Chondrocyte (in vitro differentiated cells): ENCODE measurements at regions not wholly inside any gene's neighbourhood (a gene's known extent, or its start where the extent isn't known, plus 50 kb on each side); places are given as distances from the start of the nearest gene placed in this dataset.
"Not testable (repeated sequence)": the region's sequence is repeated elsewhere in the genome, so short reads cannot be mapped to it uniquely, and the experiment has no call there.

Experiments
- DNase-seq: peaks from one replicate; pipeline ENCODE4 v3.0.0; 2021; ENCODE audit warnings: mixed read lengths, low spot score
- H3K27ac Mint-ChIP-seq: one replicate; pipeline ENCODE4 v1.8.0; 2021; ENCODE audit warnings: mild to moderate bottlenecking, moderate library complexity, mixed read lengths; ENCODE audit not compliant: unreplicated experiment
- H3K27me3 Mint-ChIP-seq: 2 replicates; pipeline ENCODE4 v1.8.0; 2021; ENCODE audit warnings: low read depth, mixed read lengths
- H3K36me3 Mint-ChIP-seq: 2 replicates; pipeline ENCODE4 v1.8.0; 2021; ENCODE audit warnings: low read depth, mixed read lengths
- H3K4me1 Mint-ChIP-seq: 2 replicates; pipeline ENCODE4 v1.8.0; 2021; ENCODE audit warnings: low read depth, mild to moderate bottlenecking, mixed read lengths
- H3K4me3 Mint-ChIP-seq: one replicate; pipeline ENCODE4 v1.8.0; 2021; ENCODE audit warnings: mild to moderate bottlenecking, moderate library complexity, mixed read lengths; ENCODE audit not compliant: unreplicated experiment
- H3K9me3 Mint-ChIP-seq: 2 replicates; pipeline ENCODE4 v1.8.0; 2021; ENCODE audit warnings: low read depth, mixed read lengths
- CTCF ChIP-seq: fragments of 200-600 bp; sonication (generic); IDR thresholded peaks from 2 replicates; pipeline ENCODE4 v1.5.0; 2021; ENCODE audit warnings: antibody characterized with exemption, mild to moderate bottlenecking, moderate library complexity

DNA sequence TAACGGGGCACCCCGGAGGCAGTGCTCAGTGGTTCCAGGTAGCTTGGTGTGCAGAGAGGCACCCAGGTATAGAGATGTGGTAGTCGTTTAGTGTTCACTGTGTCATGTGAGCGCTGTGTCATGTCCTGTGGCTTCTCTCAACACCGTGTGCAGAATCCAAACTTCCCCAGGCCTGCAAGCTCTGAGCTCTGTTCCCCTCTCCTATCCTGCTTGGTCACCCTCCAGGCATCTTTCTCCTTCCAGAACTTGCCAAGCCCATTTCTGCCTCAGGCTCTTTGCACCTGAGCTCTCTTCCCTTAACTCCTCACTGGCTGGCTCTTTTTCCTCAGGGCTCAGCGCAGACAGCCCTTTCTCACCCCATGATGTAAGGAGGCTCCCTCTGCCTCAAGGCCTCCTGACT is 64.8 kb downstream of the CARTPT start:
- no peak for DNase-seq
- Mint-ChIP-seq H3K4me1 (peaks cover 13% of the 10 kb centered on the region), H3K4me3 (no peak overlapping the region), H3K9me3 (no peaks in the 10 kb centered on the region), H3K36me3 (no peaks in the 10 kb centered on the region), H3K27me3 (peaks cover 5% of the 10 kb centered on the region), H3K27ac (no peak overlapping the region)
- no peak for TF ChIP-seq CTCF

GRCh38 chr5:71786337-71787055 is 67.4 kb downstream of the CARTPT start:
- H3K27me3 Mint-ChIP-seq, result peaks cover 15% of the 10 kb centered on the region
- H3K36me3 Mint-ChIP-seq, result peaks cover 1% of the 10 kb centered on the region
- no peak overlapping the region for H3K27ac Mint-ChIP-seq
- peaks cover 13% of the 10 kb centered on the region for H3K4me1 Mint-ChIP-seq
- no peak for TF ChIP-seq CTCF
- no peak for DNase-seq
- no peak overlapping the region for H3K4me3 Mint-ChIP-seq
- H3K9me3 Mint-ChIP-seq, result peaks cover 4% of the 10 kb centered on the region

GRCh38 chr5:71788794-71789193 is 69.7 kb downstream of the CARTPT start:
- DNase-seq, result no peak
- Mint-ChIP-seq H3K4me3 (no peak overlapping the region), H3K4me1 (no peaks in the 10 kb centered on the region)

DNA sequence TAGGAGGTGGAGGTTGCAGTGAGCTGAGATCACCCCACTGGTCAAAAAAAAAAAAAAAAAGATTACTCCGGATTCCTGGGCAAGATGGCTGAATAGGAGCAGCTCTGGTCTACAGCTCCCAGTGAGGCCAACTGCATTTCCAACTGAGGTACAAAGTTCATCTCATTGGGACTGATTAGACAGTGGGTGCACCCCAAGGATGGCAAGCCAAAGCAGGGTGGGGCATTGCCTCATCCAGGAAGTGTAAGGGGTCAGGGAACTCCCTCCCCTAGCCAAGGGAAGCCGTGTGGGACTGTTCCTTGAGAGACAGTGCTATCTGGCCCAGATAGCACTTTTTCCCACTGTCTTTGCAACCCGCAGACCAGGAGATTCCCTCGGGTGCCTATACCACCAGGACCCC is 70.7 kb downstream of the CARTPT start:
- Mint-ChIP-seq H3K9me3 (peaks cover 12% of the 10 kb centered on the region), H3K4me3 (no peak overlapping the region), H3K27ac (no peak overlapping the region), H3K36me3 (peaks cover 7% of the 10 kb centered on the region), H3K27me3 (peaks cover 15% of the 10 kb centered on the region), H3K4me1 (no peaks in the 10 kb centered on the region)
- TF ChIP-seq CTCF, result no peak
- DNase-seq, result no peak

More at GRCh38 chr5:71788794-71789193, 69.7 kb downstream of the CARTPT start:
- no peak for TF ChIP-seq CTCF
- H3K36me3 Mint-ChIP-seq, result peaks cover 7% of the 10 kb centered on the region
- H3K9me3 Mint-ChIP-seq, result peaks cover 12% of the 10 kb centered on the region
- no peak overlapping the region for H3K27ac Mint-ChIP-seq
- peaks cover 15% of the 10 kb centered on the region for H3K27me3 Mint-ChIP-seq

DNA sequence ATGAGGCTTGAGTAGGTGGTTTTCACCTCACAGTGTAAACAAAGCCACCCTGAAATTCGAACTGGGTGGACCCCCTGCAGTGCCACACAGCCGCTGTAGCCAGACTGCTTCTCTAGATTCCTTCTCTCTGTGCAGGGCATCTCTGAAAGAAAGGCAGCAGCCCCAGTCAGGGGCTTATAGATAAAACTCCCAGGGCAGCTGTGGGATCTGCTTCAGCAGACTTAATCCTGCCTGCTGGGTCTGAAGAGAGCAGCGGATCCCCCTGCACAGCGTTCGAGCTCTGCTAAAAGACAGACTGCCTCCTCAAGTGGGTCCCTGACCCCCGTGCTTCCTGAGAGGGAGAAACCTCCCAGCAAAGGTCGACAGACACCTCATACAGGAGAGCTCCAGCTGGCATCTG is 71.4 kb downstream of the CARTPT start:
- Mint-ChIP-seq H3K27ac (no peak overlapping the region), H3K4me1 (no peaks in the 10 kb centered on the region), H3K36me3 (peaks cover 8% of the 10 kb centered on the region), H3K27me3 (peaks cover 15% of the 10 kb centered on the region), H3K9me3 (peaks cover 17% of the 10 kb centered on the region), H3K4me3 (no peak overlapping the region)
- no peak for TF ChIP-seq CTCF
- no peak for DNase-seq

DNA sequence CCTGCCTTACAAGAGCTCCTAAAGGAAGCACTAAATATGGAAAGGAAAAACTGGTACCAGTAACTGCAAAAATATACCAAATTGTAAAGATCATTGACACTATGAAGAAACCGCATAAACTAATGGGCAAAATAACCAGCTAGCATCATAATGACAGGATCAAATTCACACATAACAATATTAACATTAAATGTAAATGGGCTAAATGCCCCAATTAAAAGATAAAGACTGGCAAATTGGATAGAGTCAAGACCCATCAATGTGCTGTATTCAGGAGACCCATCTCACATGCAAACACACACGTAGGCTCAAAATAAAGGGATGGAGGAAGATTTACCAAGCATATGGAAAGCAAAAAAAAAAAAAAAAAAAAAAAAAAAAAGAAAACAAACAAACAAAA is 73.0 kb downstream of the CARTPT start:
- Mint-ChIP-seq H3K9me3 (peaks cover 17% of the 10 kb centered on the region), H3K27me3 (peaks cover 15% of the 10 kb centered on the region)
- not testable (repeated sequence) for H3K4me3 Mint-ChIP-seq, H3K36me3 Mint-ChIP-seq, H3K27ac Mint-ChIP-seq, H3K4me1 Mint-ChIP-seq, DNase-seq
